Stimulated activated CD4-positive, alpha-beta T cell treated with anti-CD3 and anti-CD28 coated beads, Interleukin-4, amount 100 ng/mL, for 24 hours (primary cell): ENCODE measurements at regions not wholly inside any gene's neighbourhood (a gene's known extent, or its start where the extent isn't known, plus 50 kb on each side); places are given as distances from the start of the nearest gene placed in this dataset.

Source experiments
- DNase-seq: peaks from one replicate; pipeline ENCODE4 v3.0.0-alpha.2; 2020

GRCh38 chr7:424961-425793, 94.5 kb downstream of the PDGFA start:
- no peak for DNase-seq

DNA sequence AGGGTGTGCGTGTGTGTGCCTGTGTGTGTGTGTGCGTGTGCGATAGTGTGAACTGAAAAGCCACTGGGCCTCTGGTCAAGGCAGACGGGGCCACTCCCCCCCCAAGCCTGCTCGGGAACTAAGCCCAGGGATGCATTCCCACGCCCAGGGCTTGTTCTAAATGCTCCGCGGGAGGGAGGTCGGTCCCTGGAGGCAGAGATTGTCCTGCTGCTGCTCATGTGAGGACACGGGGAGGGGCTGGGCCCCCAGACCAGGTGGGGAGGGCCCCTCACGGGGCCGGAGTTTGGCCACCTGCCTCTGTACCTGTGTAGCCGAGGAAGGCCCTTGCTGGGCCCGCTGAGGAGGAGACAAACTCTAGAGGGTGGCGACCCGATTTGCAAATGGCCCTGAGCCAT, 93.9 kb downstream of the PDGFA start:
- DNase-seq, result no peak

GRCh38 chr7:426510-426909, 93.1 kb downstream of the PDGFA start:
- no peak for DNase-seq

GRCh38 chr7:427506-428103, 92.0 kb downstream of the PDGFA start:
- DNase-seq, result no peak

DNA sequence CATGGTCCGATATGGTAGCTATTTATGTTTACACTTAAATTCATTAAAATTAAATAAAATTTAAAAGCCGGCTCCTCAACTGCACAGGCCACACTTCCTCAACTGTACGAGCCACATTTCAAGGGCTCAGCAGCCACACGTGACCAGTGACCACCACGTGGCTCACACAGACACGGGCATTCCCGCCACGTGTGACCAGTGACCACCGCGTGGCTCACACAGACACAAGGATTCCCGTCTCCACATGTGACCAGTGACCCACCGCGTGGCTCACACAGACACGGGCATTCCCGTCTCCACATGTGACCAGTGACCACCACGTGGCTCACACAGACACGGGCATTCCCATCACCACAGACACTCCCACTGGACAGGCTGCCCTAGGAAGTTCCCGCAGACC, 91.3 kb downstream of the PDGFA start:
- DNase-seq, result no peak

DNA sequence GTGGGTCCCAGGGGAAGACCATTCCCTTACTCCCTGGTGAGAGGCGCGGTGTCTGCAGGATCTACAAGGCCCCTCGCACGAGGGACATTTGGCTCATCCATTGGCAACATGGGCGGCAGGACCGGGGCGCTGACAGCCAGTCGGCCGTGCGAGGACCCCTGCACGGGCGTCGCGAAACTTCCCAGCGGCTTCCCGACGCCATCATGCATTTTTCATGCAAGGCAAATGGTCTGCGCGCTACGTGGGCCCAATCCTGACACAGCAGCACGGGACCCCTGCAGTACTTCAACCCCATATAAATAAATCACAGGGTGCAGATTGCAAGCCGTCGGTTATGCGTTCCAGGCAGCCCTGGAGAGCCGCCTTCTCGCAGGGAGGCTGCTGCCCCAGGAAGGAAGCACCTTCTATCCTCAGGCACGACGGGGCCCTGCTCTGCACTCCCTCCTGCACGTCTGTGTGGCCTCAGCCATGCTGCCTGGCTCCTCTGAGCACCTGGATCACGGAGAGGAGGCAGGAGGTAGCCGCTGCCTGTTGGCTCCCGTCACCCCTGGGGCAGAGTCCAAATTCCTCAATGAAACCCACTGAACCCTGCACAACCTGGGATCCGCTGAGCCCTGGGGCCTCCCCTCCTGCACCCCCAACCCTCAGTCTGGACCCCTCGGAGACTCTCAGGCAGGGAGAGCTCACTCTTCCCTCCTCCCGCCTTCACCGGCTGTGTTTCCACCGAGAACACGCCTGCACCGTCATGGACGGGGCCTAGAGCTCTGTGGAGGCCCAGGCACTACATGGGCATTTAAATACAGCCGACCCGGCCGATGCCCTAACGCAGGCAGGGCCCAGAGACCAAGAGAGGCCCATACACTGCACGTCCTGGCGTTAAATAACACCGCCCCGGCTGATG, 90.5 kb downstream of the PDGFA start:
- no peak for DNase-seq

DNA sequence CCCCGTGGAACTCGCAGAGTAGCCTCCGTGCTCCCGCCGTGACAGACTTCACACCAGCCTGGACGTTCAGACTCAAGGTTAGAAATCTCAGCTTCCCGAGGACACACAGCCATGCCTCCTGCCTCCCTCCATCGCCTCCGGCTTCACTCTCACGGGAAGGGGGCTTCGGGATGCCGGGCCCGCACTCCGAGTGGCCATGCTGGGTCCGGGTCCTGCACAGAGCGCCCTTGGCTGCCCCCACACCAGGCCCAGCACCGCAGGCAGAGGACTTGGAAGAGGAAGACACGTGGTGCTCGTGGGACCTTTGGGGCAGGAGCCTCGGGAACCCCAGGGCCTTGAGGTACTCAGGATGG, 89.8 kb downstream of the PDGFA start:
- DNase-seq, result no peak

GRCh38 chr7:431041-431440, 88.6 kb downstream of the PDGFA start:
- no peak for DNase-seq

DNA sequence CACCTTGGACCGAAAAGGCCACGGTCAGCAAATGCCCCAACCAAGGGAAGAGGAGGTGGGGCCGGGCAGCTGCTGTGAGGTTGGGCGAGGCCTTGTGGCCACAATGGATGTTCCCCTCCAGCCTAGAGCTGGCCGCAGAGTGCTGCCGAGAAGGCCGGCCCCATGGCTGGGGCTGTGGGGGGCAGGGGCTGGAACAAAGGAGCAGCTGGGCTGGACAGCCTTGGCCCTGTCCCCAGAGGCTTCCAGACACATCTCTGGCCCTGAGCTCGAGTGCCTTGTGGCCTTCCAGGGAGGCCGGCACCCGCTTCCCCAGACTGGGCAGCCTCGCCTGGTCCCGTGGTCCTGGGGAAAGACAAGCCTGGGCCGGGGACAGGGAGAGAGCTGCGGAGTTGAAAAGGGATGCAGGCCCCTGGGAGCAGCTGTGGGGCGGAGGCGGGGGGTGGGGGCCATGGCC, 88.0 kb downstream of the PDGFA start:
- DNase-seq, result no peak

- DNase-seq, result no peak
These were observed 87.4 kb downstream of the PDGFA start for GRCh38 chr7:432256-432655.

DNA sequence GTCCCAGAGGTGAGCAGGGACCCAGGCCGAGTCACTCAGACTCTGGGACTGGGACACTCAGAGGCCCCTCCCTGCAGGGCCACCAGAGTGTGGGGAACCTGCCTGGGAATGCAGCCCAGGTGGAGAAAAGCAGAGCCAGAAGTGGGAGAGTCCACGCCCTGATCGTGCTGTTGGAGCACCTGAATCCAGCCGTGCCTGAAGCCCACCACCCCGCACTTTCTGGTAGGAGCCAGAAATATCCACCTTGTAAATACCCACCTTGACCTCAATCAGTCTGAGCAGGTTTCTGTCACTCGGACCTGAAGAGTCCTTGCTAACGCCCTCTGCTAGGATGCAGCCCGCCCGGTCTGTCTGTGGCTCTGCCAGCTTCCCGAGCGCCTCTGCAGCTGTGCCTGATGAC, 86.7 kb downstream of the PDGFA start:
- DNase-seq, result no peak

DNA sequence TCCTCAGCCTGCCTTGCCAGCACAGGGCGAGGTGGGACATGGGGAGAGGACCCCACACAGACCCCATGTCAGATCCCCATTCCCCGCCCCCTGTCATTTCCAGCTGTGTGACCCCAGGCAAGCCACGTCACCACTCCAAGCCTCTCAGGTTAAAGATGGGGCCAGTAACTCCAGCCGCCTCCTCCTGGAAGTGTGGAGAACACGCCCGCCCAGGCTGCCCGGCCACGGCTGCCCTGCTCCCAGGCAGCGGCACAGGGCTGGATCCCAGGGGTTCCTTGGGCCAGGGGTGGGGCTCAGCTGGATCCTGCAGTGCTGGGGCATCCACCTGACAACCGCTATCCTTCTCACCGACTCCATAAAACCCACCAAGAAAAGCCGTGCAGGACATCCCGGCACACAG, 86.1 kb downstream of the PDGFA start:
- no peak for DNase-seq

- DNase-seq, result no peak
These were observed 84.6 kb downstream of the PDGFA start for GRCh38 chr7:434891-435629.

DNA sequence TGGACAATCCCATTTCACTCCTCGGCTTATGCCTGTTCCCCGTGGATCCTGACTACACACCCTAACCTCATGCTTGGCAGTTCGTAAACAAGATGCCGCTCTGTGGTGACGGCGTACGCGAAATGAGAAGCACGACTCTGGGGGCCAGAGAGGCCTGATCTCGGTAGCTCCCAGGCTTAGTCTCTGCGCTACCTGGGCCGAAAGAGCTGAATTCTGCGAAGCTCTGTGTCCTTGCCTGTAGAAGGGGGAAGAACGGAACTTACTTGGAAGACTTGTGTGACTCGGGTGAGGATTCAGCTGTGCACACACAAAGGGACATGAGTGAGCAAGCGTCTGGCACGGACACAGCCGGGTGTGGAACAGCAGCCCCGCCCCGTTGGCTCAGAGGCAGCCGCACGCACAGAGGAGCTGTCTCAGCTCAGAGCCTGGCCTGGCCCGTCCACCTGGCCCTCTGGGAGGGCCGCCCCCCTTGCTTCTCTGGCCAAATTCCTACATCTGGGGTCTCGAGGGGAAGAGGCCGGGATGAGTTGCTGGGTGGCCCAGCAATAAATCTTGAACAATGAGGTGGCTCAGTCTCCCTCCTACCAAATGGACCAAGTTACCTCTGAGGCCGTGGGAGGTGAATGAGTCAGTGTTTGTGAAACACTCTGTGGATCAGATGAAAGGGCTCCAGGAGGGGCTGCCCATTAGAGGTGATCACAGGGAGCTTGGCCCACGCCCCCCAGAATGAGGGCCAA, 83.8 kb downstream of the PDGFA start:
- peak; percentile 39 for DNase-seq

GRCh38 chr7:436367-437128, 83.1 kb downstream of the PDGFA start:
- no peak for DNase-seq

GRCh38 chr7:437329-438251, 82.1 kb downstream of the PDGFA start:
- DNase-seq, result no peak

DNA sequence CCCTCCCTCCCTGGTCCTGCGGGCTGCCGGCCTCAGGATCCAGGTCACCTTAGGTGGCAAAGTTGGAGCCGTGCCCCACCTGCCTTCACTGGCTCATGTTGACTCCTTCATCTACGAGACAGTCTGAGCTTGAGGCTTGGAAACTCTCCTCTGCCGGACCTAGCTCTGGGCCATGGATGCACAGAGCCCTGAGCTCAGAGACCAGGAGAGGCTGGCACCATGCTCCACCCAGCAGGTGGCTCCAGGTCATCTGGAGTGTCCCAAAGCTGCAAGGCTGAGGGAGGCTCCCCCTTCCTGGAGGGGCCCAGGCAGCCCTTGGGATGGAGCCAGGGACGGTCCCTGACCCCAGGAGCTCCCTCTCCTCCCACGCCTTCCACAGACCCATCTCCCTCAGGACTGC, 81.3 kb downstream of the PDGFA start:
- DNase-seq, result no peak

DNA sequence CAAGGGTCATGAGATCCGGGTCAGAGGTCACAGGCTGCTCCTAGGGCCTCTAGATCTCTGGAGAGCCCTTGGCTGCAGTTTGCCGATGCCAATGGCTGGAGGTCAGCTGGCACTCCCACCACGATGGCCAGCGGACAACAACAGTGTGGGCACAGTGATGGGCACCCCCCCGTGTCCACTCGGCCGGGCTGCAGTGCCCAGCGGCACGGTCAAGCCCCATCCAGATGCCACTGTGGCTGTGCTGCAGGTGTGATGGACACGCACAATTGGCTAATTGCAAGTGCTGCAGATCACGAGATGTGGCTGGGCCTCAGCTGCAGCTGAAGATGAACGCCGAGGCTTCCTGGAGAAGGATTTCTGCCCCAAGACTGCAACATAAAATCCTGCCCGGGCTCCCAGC, 80.7 kb downstream of the PDGFA start:
- DNase-seq, result no peak

DNA sequence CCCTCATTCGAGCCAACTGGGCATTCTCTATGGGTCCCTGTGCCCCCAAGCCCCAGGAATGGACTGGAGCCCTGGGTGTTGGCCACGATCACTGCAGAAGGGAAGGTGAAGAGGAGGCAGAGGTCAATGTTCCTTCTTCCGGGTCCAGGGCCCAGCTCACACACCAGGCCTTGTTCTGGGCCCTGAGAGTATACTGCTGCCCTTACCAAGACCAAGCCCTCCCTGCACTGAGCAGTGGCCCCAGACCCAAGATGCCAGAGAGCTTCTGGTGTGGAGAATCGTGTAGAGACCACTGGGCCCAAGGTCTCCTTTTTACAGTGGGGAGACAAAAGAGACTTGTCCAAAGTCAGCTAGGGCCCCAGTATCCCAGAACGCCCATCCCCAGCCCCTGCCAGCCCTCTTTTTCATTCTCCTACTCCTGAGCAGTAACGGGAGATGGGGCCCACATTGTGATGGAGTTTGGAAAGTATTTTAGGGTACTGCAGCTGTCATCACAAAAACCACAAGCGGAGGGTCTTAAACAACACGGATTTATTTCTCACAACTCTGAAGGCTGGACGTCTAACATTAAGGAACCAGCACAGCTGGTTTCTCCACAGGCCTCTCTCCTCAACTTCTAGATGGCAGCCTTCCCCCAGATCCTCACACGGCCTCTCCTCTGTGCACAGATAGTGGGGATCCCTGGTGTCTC, 79.4 kb downstream of the PDGFA start:
- no peak for DNase-seq
